NCI-H2227 treated with DMSO at 0.1 percent for 48 hours (cell line): ENCODE measurements at regions not wholly inside any gene's neighbourhood (a gene's known extent, or its start where the extent isn't known, plus 50 kb on each side); places are given as distances from the start of the nearest gene placed in this dataset.
"Not testable (repeated sequence)": the region's sequence is repeated elsewhere in the genome, so short reads cannot be mapped to it uniquely, and the experiment has no call there.

Experiments used
- DNase-seq: peaks from one replicate; lab custom pipeline; 2025; lab: John Stamatoyannopoulos, UW

GRCh38 chr13:97875911-97876310 is 77.6 kb upstream of the IPO5 start:
- DNase-seq: peak; percentile 39

- no peak for DNase-seq
Observed at GRCh38 chr13:97878431-97879375, 74.8 kb upstream of the IPO5 start.

DNA sequence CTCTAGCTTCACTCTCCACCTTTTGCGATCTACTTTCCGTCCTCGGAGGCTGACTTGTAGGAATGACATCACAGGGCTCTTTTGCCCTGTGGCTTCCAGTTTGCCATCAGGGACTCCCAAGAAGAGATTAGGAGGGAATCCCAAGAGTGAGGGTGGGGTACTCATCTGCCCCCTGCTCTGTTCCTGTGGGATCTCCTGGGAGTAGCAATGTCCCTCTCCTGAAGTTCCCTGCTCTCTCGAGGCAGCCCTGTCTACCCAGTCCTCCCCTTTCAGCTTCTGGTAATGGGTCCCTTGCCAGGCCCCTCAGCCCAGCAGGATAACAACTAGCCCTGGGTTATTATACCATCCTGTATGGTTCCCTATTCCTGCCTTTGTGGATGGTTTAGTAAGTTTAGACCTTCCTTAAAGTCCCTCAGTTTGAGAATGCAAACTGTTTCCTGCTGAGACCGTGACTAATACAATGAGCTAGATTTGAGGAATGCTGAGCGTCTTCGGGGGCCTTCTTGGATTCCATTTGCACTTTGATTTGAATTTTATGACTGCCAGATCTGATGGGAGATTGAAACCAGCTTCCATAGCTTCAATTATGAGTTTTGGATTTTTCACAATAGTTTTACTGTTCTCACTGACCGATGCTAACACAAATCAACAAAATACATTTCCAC is 73.7 kb upstream of the IPO5 start:
- no peak for DNase-seq

DNA sequence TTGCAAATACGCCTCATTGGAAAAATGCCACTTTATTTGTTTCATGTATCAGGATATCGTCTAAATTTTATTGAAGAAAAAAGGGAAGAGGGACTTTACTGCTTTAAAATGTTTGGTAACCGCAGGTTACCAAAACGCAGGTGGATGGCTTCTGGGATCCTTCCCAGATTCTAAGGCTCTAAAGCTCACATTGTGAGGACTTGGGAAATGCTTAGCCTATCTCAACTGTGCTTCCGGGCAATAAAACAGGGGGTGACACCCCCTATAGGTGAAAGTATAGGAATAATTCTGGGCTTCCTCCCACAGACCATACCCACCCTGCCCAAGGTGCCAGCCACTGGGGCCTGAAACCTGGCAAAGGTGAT is 73.2 kb upstream of the IPO5 start:
- no peak for DNase-seq

DNA sequence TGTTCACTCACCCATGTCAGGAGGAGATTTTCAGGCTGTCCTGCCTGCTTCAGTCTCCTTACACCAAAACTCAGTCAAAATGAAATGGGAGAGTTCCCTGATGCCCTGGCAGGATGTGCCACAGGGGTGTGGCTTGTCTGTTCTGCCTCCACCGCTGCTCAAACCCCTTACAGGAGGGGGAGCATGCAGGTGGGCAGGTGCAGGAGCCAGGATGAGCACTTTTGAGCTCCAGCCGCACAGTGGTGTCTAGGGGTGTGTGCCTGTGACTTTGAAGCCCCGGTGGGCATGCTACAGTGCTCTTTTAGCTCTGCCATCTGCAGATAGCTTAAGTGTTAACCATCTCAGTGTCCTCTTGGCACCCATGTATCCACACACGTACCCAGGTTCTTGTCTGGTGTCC is 71.9 kb upstream of the IPO5 start:
- DNase-seq: no peak

DNA sequence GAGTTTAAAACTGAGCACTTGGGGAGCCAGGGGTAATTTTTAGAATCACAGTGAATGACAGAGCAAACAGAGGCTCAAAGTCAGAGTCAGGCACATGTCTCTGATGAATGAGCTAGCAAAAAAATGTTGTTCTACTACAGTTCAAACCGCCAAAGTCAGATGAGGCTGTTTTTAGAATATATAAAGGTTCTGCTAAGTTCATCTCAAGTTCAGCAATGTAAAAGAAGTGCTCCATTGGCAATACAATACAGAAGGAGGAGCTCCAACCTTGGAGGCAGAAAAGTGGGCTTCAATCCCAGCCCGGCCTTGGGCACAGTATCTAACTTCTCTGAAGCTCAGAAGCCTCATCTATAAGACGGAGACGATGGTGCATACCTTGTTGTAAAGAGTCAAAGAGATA is 70.1 kb upstream of the IPO5 start:
- DNase-seq: no peak

GRCh38 chr13:97884707-97885468 is 68.6 kb upstream of the IPO5 start:
- DNase-seq: no peak

- DNase-seq: no peak
Observed at GRCh38 chr13:97885641-97886040, 67.8 kb upstream of the IPO5 start.

- DNase-seq: no peak
Observed at GRCh38 chr13:97889803-97890202, 63.7 kb upstream of the IPO5 start.

GRCh38 chr13:97890573-97890972 is 62.9 kb upstream of the IPO5 start:
- no peak for DNase-seq

- DNase-seq: not testable (repeated sequence)
Observed at GRCh38 chr13:97891964-97892363, 61.5 kb upstream of the IPO5 start.

DNA sequence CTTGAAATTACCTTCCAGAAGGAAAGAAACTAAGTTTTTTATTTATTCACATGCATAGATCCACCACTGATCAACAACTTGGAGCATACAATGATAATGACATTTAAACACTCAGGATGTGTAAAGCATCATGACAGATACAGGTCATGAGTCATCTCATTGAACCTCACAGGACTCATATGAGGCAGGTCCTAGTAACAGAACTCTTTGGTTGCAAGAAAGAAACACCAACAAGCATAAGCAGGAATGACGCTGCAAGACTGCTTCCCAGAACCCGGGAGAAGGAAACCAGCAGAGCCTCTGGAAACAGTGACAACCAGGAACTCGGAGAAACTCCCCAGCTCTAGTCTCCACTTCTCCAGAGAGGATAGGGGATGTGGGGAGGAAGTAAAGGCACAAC is 60.8 kb upstream of the IPO5 start:
- no peak for DNase-seq

DNA sequence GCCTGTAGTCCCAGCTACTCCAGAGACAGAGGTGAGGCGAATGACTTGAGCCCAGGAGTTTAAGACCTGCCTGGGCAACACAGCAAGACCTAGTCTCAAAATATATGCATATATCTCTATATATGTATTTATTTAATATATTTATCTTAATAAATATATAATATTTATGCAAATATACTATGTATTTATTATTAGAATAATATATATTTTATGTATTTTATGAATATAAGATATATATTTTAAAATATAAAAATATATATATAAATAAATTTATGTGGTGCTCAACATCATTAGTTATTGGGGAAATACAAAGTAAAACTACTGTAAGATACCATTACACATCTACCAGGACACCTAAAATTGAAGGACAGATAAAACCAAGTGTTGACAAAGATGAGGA is 58.1 kb upstream of the IPO5 start:
- no peak for DNase-seq

GRCh38 chr13:97896446-97896845 is 57.0 kb upstream of the IPO5 start:
- DNase-seq: no peak

DNA sequence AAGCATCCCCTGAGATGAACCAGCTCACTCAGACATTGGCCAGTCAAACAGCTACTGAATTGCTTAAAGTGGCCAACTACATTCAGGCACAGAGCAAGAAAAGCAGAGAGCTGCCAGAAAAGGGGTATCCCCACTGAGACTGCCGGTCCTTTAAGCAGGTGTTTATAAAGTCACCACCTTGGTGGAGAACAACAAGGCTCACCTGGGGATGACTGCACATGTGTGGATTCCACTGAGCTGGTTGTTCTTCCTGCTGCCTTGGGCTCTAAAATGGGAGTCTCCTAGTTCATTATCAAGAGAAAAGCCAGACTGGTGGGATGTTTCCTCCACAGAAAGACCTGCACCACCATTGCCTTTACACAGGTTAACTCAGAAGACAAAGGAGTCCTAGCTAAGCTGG is 51.8 kb upstream of the IPO5 start:
- DNase-seq: no peak
